ENCODE measurements at regions not wholly inside any gene's neighbourhood (a gene's known extent, or its start where the extent isn't known, plus 50 kb on each side); places are given as distances from the start of the nearest gene placed in this dataset.

DNA sequence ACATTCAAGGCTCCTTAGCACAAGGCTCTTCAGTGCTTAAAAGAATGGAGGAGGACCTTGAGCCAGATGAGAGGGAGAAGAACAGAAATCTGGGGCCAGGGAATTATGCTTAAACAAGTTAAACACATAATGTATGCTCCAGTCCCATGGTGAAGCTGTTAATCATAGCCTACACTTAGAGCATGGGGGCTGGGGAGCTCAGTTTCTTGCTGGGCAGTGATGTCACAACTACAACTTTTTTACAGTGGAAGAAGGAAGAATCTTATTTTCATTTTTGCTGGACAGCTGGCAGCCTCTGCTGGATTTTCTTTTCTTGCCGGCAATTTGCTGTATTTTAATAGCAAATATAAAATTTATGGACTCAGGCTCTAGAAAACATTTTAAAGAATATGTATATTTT is 432.5 kb downstream of the CD109 start:
- TF ChIP-seq, protein P1, sequence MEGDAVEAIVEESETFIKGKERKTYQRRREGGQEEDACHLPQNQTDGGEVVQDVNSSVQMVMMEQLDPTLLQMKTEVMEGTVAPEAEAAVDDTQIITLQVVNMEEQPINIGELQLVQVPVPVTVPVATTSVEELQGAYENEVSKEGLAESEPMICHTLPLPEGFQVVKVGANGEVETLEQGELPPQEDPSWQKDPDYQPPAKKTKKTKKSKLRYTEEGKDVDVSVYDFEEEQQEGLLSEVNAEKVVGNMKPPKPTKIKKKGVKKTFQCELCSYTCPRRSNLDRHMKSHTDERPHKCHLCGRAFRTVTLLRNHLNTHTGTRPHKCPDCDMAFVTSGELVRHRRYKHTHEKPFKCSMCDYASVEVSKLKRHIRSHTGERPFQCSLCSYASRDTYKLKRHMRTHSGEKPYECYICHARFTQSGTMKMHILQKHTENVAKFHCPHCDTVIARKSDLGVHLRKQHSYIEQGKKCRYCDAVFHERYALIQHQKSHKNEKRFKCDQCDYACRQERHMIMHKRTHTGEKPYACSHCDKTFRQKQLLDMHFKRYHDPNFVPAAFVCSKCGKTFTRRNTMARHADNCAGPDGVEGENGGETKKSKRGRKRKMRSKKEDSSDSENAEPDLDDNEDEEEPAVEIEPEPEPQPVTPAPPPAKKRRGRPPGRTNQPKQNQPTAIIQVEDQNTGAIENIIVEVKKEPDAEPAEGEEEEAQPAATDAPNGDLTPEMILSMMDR (IDR thresholded peaks at IDR 0.05; ENCODE audit: borderline replicate concordance, extremely low read depth, low read length, poor library complexity, severe bottlenecking), result no peak
- TF ChIP-seq EZH2 (IDR thresholded peaks at IDR 0.05; ENCODE audit: borderline replicate concordance, low read depth, low read length, severe bottlenecking), result no peak
